ENCODE measurements at regions not wholly inside any gene's neighbourhood (a gene's known extent, or its start where the extent isn't known, plus 50 kb on each side); places are given as distances from the start of the nearest gene placed in this dataset.

- no peak for TF ChIP-seq CTCF (IDR thresholded peaks at IDR 0.05; ENCODE audit: low read depth, low read length, poor library complexity, severe bottlenecking)
- no peak for TF ChIP-seq EZH2phosphoT487 (IDR thresholded peaks at IDR 0.05; ENCODE audit: borderline replicate concordance, low read length)
Observed at GRCh38 chr3:74304424-74304823, 310.0 kb downstream of the CNTN3 start.
